ENCODE measurements at regions not wholly inside any gene's neighbourhood (a gene's known extent, or its start where the extent isn't known, plus 50 kb on each side); places are given as distances from the start of the nearest gene placed in this dataset.
"Not testable (repeated sequence)": the region's sequence is repeated elsewhere in the genome, so short reads cannot be mapped to it uniquely, and the experiment has no call there.

- DNase-seq (ENCODE audit: low read depth), result no peak
Measured at GRCh38 chrY:8821106-8821505, 516.2 kb upstream of the TSPY4 start.

DNA sequence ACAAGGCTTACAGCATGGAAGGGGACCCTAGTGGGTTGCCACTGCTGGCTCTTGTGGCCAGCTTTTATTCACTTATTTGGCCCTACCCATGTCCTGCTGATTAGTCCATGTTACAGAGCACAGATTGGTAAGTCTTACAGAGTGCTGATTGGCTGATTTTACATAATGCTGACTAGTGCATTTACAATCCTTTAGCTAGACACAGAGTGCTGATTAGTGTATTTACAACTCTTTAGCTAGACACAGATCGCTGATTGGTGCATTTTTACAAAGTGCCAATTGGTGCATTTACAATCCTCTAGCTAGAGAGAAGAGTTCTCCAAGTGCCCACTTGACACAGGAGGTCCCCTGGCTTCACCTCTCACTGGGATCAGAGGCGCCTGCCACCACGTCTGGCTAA, 485.0 kb upstream of the TSPY4 start:
- DNase-seq (ENCODE audit: low read depth), result no peak

DNA sequence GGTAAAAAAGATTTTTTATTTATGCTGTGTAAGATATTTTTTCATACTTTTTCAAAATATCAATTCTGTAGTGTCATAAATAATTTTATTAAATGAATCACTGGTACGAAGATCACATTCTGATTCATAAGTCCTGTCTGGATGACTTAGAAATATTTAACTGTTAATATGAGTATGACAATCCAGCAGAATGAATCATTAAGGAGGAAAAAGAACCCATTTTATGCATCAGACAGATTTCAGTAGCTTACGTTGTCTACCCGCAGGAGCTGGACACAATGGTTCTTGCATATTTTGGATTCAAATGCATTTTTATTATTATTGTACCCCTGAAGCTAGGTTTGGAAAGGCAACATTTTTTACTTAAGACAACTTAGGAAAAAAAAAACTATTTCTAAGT, 448.9 kb upstream of the TSPY4 start:
- DNase-seq (ENCODE audit: low read depth), result no peak

DNA sequence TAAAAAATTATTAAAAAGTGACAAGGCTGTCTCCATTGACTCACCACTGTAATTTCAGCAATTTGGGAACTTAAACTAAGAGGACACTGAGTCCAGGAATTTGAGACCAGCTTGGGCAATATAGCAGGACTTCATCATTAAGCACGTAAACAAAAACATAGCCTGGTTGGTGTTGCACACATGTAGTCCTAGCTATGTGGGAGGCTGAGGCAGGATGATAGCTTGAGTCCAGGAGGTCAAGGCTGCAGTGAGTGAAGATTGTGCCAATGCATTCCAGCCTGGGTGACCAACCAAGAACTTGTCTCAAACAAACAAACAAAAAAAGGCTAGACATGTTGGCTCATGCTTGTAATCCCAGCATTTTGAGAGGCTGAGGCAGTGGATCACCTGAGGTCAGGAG, 439.4 kb upstream of the TSPY4 start:
- DNase-seq (ENCODE audit: low read depth), result no peak

DNA sequence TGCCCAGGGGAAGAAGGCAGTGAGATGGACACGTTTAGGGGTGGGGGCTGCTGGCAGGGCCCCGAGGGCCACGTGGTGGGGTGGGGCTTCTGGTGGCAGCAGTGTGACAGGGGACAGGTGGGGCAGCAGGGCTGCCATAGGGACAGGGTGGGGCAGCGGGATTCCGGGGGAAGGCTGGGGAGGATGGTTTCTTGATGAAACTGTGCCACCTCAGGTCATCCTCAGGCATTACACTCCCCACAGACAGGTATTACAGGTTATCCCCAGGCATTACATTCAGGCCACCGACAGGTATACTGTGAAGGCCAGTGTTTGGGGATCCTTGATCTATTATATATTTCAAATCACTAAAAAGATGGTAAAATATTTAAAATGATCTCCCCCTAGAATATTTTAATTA, 432.1 kb upstream of the TSPY4 start:
- no peak for DNase-seq (ENCODE audit: low read depth)

GRCh38 chrY:8922576-8922975, 414.7 kb upstream of the TSPY4 start:
- DNase-seq (ENCODE audit: low read depth), result not testable (repeated sequence)
